ENCODE measurements at regions not wholly inside any gene's neighbourhood (a gene's known extent, or its start where the extent isn't known, plus 50 kb on each side); places are given as distances from the start of the nearest gene placed in this dataset.

- ChIA-PET RAD21 (ENCODE audit: low non-redundant PET in 1 of 2, low total read pairs in 2 of 2, uncharacterized antibody in 2 of 2, unreplicated experiment in 2 of 2) (no interaction called here), POLR2A (no interaction called here), CTCF (no interaction called here)
- no peak overlapping the region for H3K9ac ChIP-seq (ENCODE audit: low read length)
- no peak overlapping the region for H3K27ac ChIP-seq (ENCODE audit: low read depth, low read length)
- no peaks in the 10 kb centered on the region for H3K36me3 ChIP-seq (ENCODE audit: control insufficient read depth in 1 of 2, insufficient read depth in 2 of 2, low read length in 2 of 2)
- H3K79me2 ChIP-seq (ENCODE audit: insufficient read depth, low read length) = no peaks in the 10 kb centered on the region
- H3K4me1 ChIP-seq (ENCODE audit: control insufficient read depth in 1 of 2, insufficient read depth in 2 of 2, low read length in 2 of 2) = no peaks in the 10 kb centered on the region
- no peak overlapping the region for H2AFZ ChIP-seq (ENCODE audit: low read depth, low read length, poor library complexity, severe bottlenecking)
- DNase-seq (ENCODE audit: low read depth, low spot score) = no peak
- no peak overlapping the region for H3K4me3 ChIP-seq (replicated peaks in 1 of 2; ENCODE audit: low read depth in 1 of 2, low read length in 2 of 2)
- no peak overlapping the region for H3K4me2 ChIP-seq (ENCODE audit: low read length)
- intact Hi-C loops (cut with micrococcal nuclease) = no loop called here
- no peaks in the 10 kb centered on the region; a peak in 1 of 4 replicates for H3K9me3 ChIP-seq (ENCODE audit: control insufficient read depth in 1 of 2, insufficient read depth in 1 of 2, low read depth in 1 of 2, low read length in 2 of 2)
- TF ChIP-seq SP1 (IDR thresholded peaks at IDR 0.05; ENCODE audit: low read depth) (no peak), SRF (IDR thresholded peaks at IDR 0.05; ENCODE audit: low read depth) (no peak), MAX (IDR thresholded peaks at IDR 0.05) (no peak), ATF3 (IDR thresholded peaks at IDR 0.05) (no peak), CEBPB (IDR thresholded peaks at IDR 0.05; ENCODE audit: low read depth) (no peak), ELF1 (IDR thresholded peaks at IDR 0.05; ENCODE audit: borderline replicate concordance, low read depth) (no peak), EZH2 (IDR thresholded peaks at IDR 0.05) (no peak), CBX3 (IDR thresholded peaks at IDR 0.05; ENCODE audit: low read depth) (no peak), POLR2AphosphoS5 (IDR thresholded peaks at IDR 0.05; ENCODE audit: low read depth, low read length) (no peak), SIN3A (IDR thresholded peaks at IDR 0.05; ENCODE audit: low read depth) (no peak), FOSL1 (IDR thresholded peaks at IDR 0.05; ENCODE audit: low read depth) (no peak), ZNF274 (IDR thresholded peaks at IDR 0.05; ENCODE audit: low read depth, low read length) (no peak), CTCF (IDR thresholded peaks at IDR 0.05 in 2 of 3, conservative IDR thresholded peaks at IDR 0.05 in 1 of 3; ENCODE audit: borderline replicate concordance in 1 of 3, insufficient read depth in 1 of 3, low read depth in 2 of 3, low read length in 2 of 3) (no peak), RAD21 (IDR thresholded peaks at IDR 0.05; ENCODE audit: low read depth) (no peak), TCF7L2 (IDR thresholded peaks at IDR 0.05; ENCODE audit: borderline replicate concordance, extremely low read depth, insufficient read depth, insufficient read length) (no peak), JUND (IDR thresholded peaks at IDR 0.05) (no peak), EGR1 (IDR thresholded peaks at IDR 0.05; ENCODE audit: low read depth) (no peak), ZFX (IDR thresholded peaks at IDR 0.05) (no peak), POLR2A (IDR thresholded peaks at IDR 0.05; ENCODE audit: borderline replicate concordance, extremely low read depth, insufficient read depth, insufficient read length) (no peak)
- no peaks in the 10 kb centered on the region for H4K20me1 ChIP-seq (ENCODE audit: insufficient read depth)
- ATAC-seq = no peak
- H3K9me2 ChIP-seq (ENCODE audit: insufficient read depth) = no peaks in the 10 kb centered on the region
- no peaks in the 10 kb centered on the region for H3K27me3 ChIP-seq (ENCODE audit: insufficient read depth, low read length)
- BruUV-seq (replicated peaks) = no TSS peak
Observed at GRCh38 chr10:83764666-83765065, 374.6 kb upstream of the GHITM start.

Data from HCT116 (cell line).